ENCODE measurements at regions not wholly inside any gene's neighbourhood (a gene's known extent, or its start where the extent isn't known, plus 50 kb on each side); places are given as distances from the start of the nearest gene placed in this dataset.
"Not testable (repeated sequence)": the region's sequence is repeated elsewhere in the genome, so short reads cannot be mapped to it uniquely, and the experiment has no call there.

DNA sequence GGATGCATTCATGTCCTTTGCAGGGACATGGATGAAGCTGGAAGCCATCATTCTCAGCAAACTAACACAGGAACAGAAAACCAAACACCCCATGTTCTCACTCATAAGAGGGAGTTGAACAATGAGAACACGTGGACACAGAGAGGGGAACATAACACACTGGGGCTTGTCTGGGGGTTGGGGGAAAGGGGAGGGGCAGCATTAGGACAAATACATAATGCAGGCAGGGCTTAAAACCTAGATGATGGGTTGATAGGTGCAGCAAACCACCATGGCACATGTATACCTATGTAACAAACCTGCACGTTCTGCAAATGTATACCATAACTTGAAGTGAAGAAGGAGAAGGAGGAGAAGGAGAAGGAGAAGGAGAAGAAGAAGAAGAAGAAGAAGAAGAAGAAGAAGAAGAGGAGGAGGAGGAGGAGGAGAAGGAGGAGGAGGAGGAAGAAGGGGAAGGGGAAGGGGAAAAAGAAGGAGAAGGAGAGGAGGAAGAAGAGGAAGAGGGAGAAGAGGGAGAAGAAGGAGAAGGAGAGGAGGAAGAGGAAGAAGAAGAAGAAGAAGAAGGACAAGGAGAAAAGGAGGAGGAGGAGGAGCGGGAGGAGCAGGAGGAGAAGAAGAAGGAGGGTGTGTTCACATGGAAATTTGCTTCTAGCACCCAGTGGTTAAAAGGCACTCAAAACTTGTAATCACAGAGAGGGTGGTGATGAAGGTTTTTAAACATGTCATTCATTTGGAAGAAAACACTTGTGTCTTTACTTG is 133.5 kb upstream of the TPTE start:
- H3K4me3 ChIP-seq (ENCODE audit: low read length); H3K27me3 ChIP-seq (ENCODE audit: control insufficient read depth, insufficient read depth, low read length, poor library complexity, severe bottlenecking); H3K4me1 ChIP-seq (ENCODE audit: control insufficient read depth, insufficient read depth, low read length); H3K9ac ChIP-seq (ENCODE audit: extremely low read depth, low read length, poor library complexity, severe bottlenecking); H3K4me1 Mint-ChIP-seq; H3K9me3 Mint-ChIP-seq; H3K4me3 Mint-ChIP-seq; H3K36me3 ChIP-seq (ENCODE audit: control insufficient read depth, insufficient read depth, low read length); H3K27ac Mint-ChIP-seq; H3K27ac ChIP-seq (ENCODE audit: low read depth, low read length); DNase-seq; H3K36me3 Mint-ChIP-seq (ENCODE audit: low read depth); H3K27me3 Mint-ChIP-seq (ENCODE audit: insufficient read depth): not testable (repeated sequence)
- peaks cover 78% of the 10 kb centered on the region for H3K9me3 ChIP-seq (ENCODE audit: control insufficient read depth, low read length)
- WGBS, 2 experiments (ENCODE audit: insufficient coverage in 1 of 2, insufficient read length in 1 of 2), result 64 to 70% methylated on average over 3 of the region's 3 CpGs

GRCh38 chr21:10388625-10389024 is 132.8 kb upstream of the TPTE start:
- H3K27me3 Mint-ChIP-seq (ENCODE audit: insufficient read depth); H3K9me3 Mint-ChIP-seq; H3K4me1 ChIP-seq (ENCODE audit: control insufficient read depth, insufficient read depth, low read length); H3K4me1 Mint-ChIP-seq; H3K36me3 ChIP-seq (ENCODE audit: control insufficient read depth, insufficient read depth, low read length); H3K4me3 ChIP-seq (ENCODE audit: low read length); DNase-seq; H3K27ac ChIP-seq (ENCODE audit: low read depth, low read length); H3K27ac Mint-ChIP-seq; H3K36me3 Mint-ChIP-seq (ENCODE audit: low read depth); H3K9ac ChIP-seq (ENCODE audit: extremely low read depth, low read length, poor library complexity, severe bottlenecking); H3K4me3 Mint-ChIP-seq; H3K27me3 ChIP-seq (ENCODE audit: control insufficient read depth, insufficient read depth, low read length, poor library complexity, severe bottlenecking): not testable (repeated sequence)
- peaks cover 77% of the 10 kb centered on the region for H3K9me3 ChIP-seq (ENCODE audit: control insufficient read depth, low read length)
- WGBS, 2 experiments (ENCODE audit: insufficient coverage in 1 of 2, insufficient read length in 1 of 2), result 63 to 69% methylated on average over 9 of the region's 9 CpGs

- H3K27me3 Mint-ChIP-seq (ENCODE audit: insufficient read depth); H3K27me3 ChIP-seq (ENCODE audit: control insufficient read depth, insufficient read depth, low read length, poor library complexity, severe bottlenecking); H3K4me1 ChIP-seq (ENCODE audit: control insufficient read depth, insufficient read depth, low read length); H3K9ac ChIP-seq (ENCODE audit: extremely low read depth, low read length, poor library complexity, severe bottlenecking); H3K4me3 Mint-ChIP-seq; H3K27ac ChIP-seq (ENCODE audit: low read depth, low read length); H3K4me1 Mint-ChIP-seq; H3K9me3 Mint-ChIP-seq; DNase-seq; H3K27ac Mint-ChIP-seq; H3K36me3 ChIP-seq (ENCODE audit: control insufficient read depth, insufficient read depth, low read length); H3K36me3 Mint-ChIP-seq (ENCODE audit: low read depth); H3K4me3 ChIP-seq (ENCODE audit: low read length): not testable (repeated sequence)
- WGBS, 2 experiments (ENCODE audit: insufficient coverage in 1 of 2, insufficient read length in 1 of 2), result no CpG with 5 or more reads among the region's 1 CpG
- peaks cover 62% of the 10 kb centered on the region for H3K9me3 ChIP-seq (ENCODE audit: control insufficient read depth, low read length)
Observed at GRCh38 chr21:10392301-10392700, 129.1 kb upstream of the TPTE start.

DNA sequence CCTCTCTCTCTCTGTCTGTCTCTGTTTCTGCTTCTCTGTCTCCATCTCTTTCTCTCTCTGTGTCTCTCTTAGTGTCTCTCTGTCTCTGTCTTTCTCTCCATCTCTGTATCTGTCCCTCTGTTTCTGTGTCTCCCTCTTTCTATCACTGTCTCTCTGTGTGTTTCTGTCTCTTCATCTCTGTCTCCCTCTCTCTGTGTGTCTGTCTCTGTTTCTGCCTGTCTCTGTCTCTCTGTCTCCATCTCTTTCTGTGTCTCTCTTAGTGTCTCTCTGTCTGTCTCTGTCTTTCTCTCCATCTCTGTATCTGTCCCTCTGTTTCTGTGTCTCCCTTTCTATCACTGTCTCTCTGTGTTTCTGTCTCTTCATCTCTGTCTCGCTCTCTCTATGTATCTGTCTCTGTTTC is 125.4 kb upstream of the TPTE start:
- not testable (repeated sequence) for H3K36me3 ChIP-seq (ENCODE audit: control insufficient read depth, insufficient read depth, low read length); H3K27me3 Mint-ChIP-seq (ENCODE audit: insufficient read depth); H3K27ac Mint-ChIP-seq; H3K4me1 Mint-ChIP-seq; H3K4me1 ChIP-seq (ENCODE audit: control insufficient read depth, insufficient read depth, low read length); H3K36me3 Mint-ChIP-seq (ENCODE audit: low read depth); H3K4me3 Mint-ChIP-seq; H3K27ac ChIP-seq (ENCODE audit: low read depth, low read length); DNase-seq; H3K9ac ChIP-seq (ENCODE audit: extremely low read depth, low read length, poor library complexity, severe bottlenecking); H3K27me3 ChIP-seq (ENCODE audit: control insufficient read depth, insufficient read depth, low read length, poor library complexity, severe bottlenecking)
- H3K9me3 Mint-ChIP-seq, result peaks cover 10% of the 10 kb centered on the region
- Histone ChIP-seq H3K9me3 (ENCODE audit: control insufficient read depth, low read length) (peaks cover 51% of the 10 kb centered on the region), H3K4me3 (ENCODE audit: low read length) (peak overlapping the region; percentile 49)
- 56 to 60% methylated on average over 1 of the region's 1 CpG for WGBS, 2 experiments (ENCODE audit: insufficient coverage in 1 of 2, insufficient read length in 1 of 2)

GRCh38 chr21:10397495-10397915 is 123.9 kb upstream of the TPTE start:
- H3K4me3 ChIP-seq (ENCODE audit: low read length); H3K36me3 Mint-ChIP-seq (ENCODE audit: low read depth); H3K4me1 Mint-ChIP-seq; H3K4me3 Mint-ChIP-seq; H3K27ac Mint-ChIP-seq; H3K36me3 ChIP-seq (ENCODE audit: control insufficient read depth, insufficient read depth, low read length); H3K27ac ChIP-seq (ENCODE audit: low read depth, low read length); H3K27me3 ChIP-seq (ENCODE audit: control insufficient read depth, insufficient read depth, low read length, poor library complexity, severe bottlenecking); H3K9ac ChIP-seq (ENCODE audit: extremely low read depth, low read length, poor library complexity, severe bottlenecking); DNase-seq; H3K4me1 ChIP-seq (ENCODE audit: control insufficient read depth, insufficient read depth, low read length); H3K27me3 Mint-ChIP-seq (ENCODE audit: insufficient read depth): not testable (repeated sequence)
- H3K9me3 ChIP-seq (ENCODE audit: control insufficient read depth, low read length), result peaks cover 61% of the 10 kb centered on the region
- WGBS, 2 experiments (ENCODE audit: insufficient coverage in 1 of 2, insufficient read length in 1 of 2), result 63 to 81% methylated on average over 2 to 12 of the region's 13 CpGs
- H3K9me3 Mint-ChIP-seq, result peaks cover 10% of the 10 kb centered on the region

DNA sequence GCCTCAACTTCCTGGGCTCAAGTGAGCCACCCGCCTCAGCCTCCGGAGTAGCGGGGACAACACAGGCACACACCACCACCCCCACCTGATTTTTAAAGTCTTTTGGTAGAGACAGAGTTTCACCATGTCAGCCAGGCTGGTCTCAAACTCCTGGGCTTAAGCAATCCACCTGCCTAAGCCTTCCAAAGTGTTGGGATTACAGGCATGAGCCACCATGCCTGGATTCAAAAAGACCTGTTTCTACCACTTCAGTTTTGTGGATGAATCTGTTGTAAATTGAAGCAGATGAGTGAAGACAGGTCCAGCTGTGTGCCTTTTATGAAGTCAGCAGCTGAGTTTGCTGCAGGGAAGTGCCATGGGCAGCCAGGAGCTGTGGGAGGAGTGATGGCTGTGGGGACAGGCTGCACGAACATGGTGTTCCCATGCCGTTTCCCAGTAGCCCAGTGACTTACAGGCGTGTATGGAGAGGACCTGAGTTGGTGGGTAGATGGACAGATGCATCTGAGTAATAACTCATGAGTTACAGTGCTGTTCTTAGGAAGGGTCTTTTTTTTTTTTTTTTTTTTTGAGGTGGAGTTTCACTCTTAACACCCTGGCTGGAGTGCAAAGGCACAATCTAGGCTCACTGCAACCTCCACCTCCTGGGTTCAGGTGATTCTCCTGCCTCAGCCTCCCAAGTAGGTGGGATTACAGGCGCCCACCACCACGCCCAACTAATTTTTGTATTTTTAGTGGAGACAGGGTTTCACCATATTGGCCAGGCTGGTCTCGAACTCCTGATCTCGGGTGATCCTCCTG is 122.5 kb upstream of the TPTE start:
- not testable (repeated sequence) for H3K27me3 Mint-ChIP-seq (ENCODE audit: insufficient read depth); H3K27me3 ChIP-seq (ENCODE audit: control insufficient read depth, insufficient read depth, low read length, poor library complexity, severe bottlenecking); H3K4me1 Mint-ChIP-seq; H3K27ac ChIP-seq (ENCODE audit: low read depth, low read length); H3K4me3 Mint-ChIP-seq; H3K27ac Mint-ChIP-seq; H3K9ac ChIP-seq (ENCODE audit: extremely low read depth, low read length, poor library complexity, severe bottlenecking); H3K4me1 ChIP-seq (ENCODE audit: control insufficient read depth, insufficient read depth, low read length); H3K36me3 ChIP-seq (ENCODE audit: control insufficient read depth, insufficient read depth, low read length); DNase-seq; H3K4me3 ChIP-seq (ENCODE audit: low read length); H3K36me3 Mint-ChIP-seq (ENCODE audit: low read depth)
- peaks cover 66% of the 10 kb centered on the region for H3K9me3 ChIP-seq (ENCODE audit: control insufficient read depth, low read length)
- 81% methylated on average over 5 of the region's 10 CpGs; no CpG with 5 or more reads in 1 of the 2 experiments for WGBS, 2 experiments (ENCODE audit: insufficient coverage in 1 of 2, insufficient read length in 1 of 2)
- H3K9me3 Mint-ChIP-seq, result peaks cover 11% of the 10 kb centered on the region

Measured in endodermal cell (in vitro differentiated cells).